Stomach (tissue), 4 donors: ENCODE measurements at regions not wholly inside any gene's neighbourhood (a gene's known extent, or its start where the extent isn't known, plus 50 kb on each side); places are given as distances from the start of the nearest gene placed in this dataset.

ENCODE experiments used
- CTCF ChIP-seq, 7 experiments: fragments of 450-650 bp in 4 of 7; fragments of 200-600 bp in 3 of 7; sonication (generic) in 3 of 7; IDR thresholded peaks; one replicate each; pipeline ENCODE4 v1.5.1; 2016 to 2019; ENCODE audit warnings: antibody characterized with exemption in 7 of 7, control low read depth in 2 of 7, mild to moderate bottlenecking in 1 of 7
- POLR2A ChIP-seq, 4 donors: fragments of 450-650 bp; IDR thresholded peaks; one replicate each; pipeline ENCODE4 v1.6.1; 2016; ENCODE audit warnings: antibody characterized with exemption in 4 of 4, control low read depth in 2 of 4, mild to moderate bottlenecking in 1 of 4, moderate library complexity in 1 of 4

GRCh38 chr2:34096562-34097171 is 497.6 kb upstream of the FAM98A start:
- TF ChIP-seq CTCF (IDR thresholded peaks at IDR 0.05) (peak in 5 of 7 experiments; percentile 46 to 75 (median 67)), POLR2A (IDR thresholded peaks at IDR 0.05) (no peak)
